Astrocyte (in vitro differentiated cells and primary cell): ENCODE measurements at regions not wholly inside any gene's neighbourhood (a gene's known extent, or its start where the extent isn't known, plus 50 kb on each side); places are given as distances from the start of the nearest gene placed in this dataset.

Experiments
- DNase-seq: peaks from one replicate; pipeline ENCODE4 v3.0.0-alpha.2; 2010; ENCODE audit warnings: low read depth
- FAIRE-seq: peaks from 2 replicates; lab custom pipeline; 2011; peaks lifted over from hg19 to GRCh38; lab: Jason Lieb, UNC
- H2AFZ ChIP-seq: 2 replicates; pipeline ENCODE4 v1.6.0; 2012; ENCODE audit warnings: low read depth, low read length, inconsistent platforms
- H3K27ac ChIP-seq: 2 replicates; pipeline ENCODE4 v1.5.1; 2011; ENCODE audit warnings: low read depth, low read length, inconsistent platforms
- H3K27me3 ChIP-seq: 2 replicates; pipeline ENCODE4 v1.6.0; 2011; ENCODE audit warnings: low read length, inconsistent platforms; ENCODE audit not compliant: insufficient read depth
- H3K36me3 ChIP-seq: 2 replicates; pipeline ENCODE4 v1.5.1; 2011; ENCODE audit warnings: low read length, inconsistent platforms; ENCODE audit not compliant: insufficient read depth
- H3K4me1 ChIP-seq: 2 replicates; pipeline ENCODE4 v1.5.1; 2011; ENCODE audit warnings: low read length, inconsistent platforms; ENCODE audit not compliant: insufficient read depth
- H3K4me2 ChIP-seq: 2 replicates; pipeline ENCODE4 v1.6.0; 2012; ENCODE audit warnings: low read length, inconsistent platforms
- H3K4me3 ChIP-seq: 2 replicates; pipeline ENCODE4 v1.5.1; 2011; ENCODE audit warnings: low read depth, mild to moderate bottlenecking, low read length, inconsistent platforms; ENCODE audit not compliant: insufficient read depth
- H3K79me2 ChIP-seq: 2 replicates; pipeline ENCODE4 v1.6.0; 2012; ENCODE audit warnings: mild to moderate bottlenecking, low read length, inconsistent platforms; ENCODE audit not compliant: insufficient read depth
- H3K9ac ChIP-seq: 2 replicates; pipeline ENCODE4 v1.6.0; 2012; ENCODE audit warnings: mild to moderate bottlenecking, low read length, inconsistent platforms
- H3K9me3 ChIP-seq: 2 replicates; pipeline ENCODE4 v1.5.1; 2012; ENCODE audit warnings: low read depth, mild to moderate bottlenecking, low read length, inconsistent platforms; ENCODE audit not compliant: insufficient read depth
- H4K20me1 ChIP-seq: 2 replicates; pipeline ENCODE4 v1.6.0; 2012; ENCODE audit warnings: low read length, inconsistent platforms; ENCODE audit not compliant: insufficient read depth
- H3K27ac Mint-ChIP-seq: one replicate; pipeline ENCODE4 v1.8.0; 2021; ENCODE audit warnings: mild to moderate bottlenecking, mixed read lengths; ENCODE audit not compliant: unreplicated experiment
- H3K27me3 Mint-ChIP-seq: one replicate; pipeline ENCODE4 v1.8.0; 2021; ENCODE audit warnings: low read depth, mixed read lengths; ENCODE audit not compliant: unreplicated experiment
- H3K36me3 Mint-ChIP-seq: one replicate; pipeline ENCODE4 v1.8.0; 2021; ENCODE audit warnings: low read depth, mixed read lengths; ENCODE audit not compliant: unreplicated experiment
- H3K4me1 Mint-ChIP-seq: one replicate; pipeline ENCODE4 v1.8.0; 2021; ENCODE audit warnings: low read depth, mixed read lengths; ENCODE audit not compliant: unreplicated experiment
- H3K4me3 Mint-ChIP-seq: one replicate; pipeline ENCODE4 v1.8.0; 2021; ENCODE audit warnings: mild to moderate bottlenecking, moderate library complexity, mixed read lengths; ENCODE audit not compliant: unreplicated experiment
- H3K9me3 Mint-ChIP-seq: one replicate; pipeline ENCODE4 v1.8.0; 2021; ENCODE audit warnings: mild to moderate bottlenecking, mixed read lengths; ENCODE audit not compliant: unreplicated experiment
- EZH2 ChIP-seq: IDR thresholded peaks from 2 replicates; pipeline ENCODE4 v1.6.1; 2012; ENCODE audit warnings: mild to moderate bottlenecking, low read length, inconsistent platforms; ENCODE audit not compliant: insufficient read depth
- TF ChIP-seq, protein P1 (sequence below): IDR thresholded peaks from 2 replicates; pipeline ENCODE4 v1.5.1; 2011; ENCODE audit warnings: low read depth, mild to moderate bottlenecking, inconsistent platforms, low read length, moderate library complexity; ENCODE audit not compliant: insufficient read depth

DNA sequence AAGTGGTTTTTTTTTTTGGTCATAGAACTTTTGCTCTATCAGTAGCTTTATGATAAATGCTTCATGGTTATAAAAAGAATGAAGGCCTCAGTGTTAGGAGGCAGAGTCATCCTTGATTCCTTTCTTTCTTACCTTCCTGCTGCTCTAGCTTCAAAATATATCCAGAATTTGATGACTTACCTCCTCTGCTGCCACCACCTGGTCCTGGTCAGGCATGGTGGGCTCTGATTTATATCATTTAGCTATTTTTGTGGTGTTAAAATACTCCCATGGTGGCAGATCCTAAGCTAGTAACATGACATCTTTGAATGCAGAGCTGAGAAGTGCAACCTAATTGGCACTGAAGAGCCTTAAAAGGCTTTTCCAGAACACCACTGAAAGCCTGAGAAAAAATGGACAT is 508.8 kb upstream of the CDH8 start:
- no peak for TF ChIP-seq EZH2
- TF ChIP-seq, protein P1, sequence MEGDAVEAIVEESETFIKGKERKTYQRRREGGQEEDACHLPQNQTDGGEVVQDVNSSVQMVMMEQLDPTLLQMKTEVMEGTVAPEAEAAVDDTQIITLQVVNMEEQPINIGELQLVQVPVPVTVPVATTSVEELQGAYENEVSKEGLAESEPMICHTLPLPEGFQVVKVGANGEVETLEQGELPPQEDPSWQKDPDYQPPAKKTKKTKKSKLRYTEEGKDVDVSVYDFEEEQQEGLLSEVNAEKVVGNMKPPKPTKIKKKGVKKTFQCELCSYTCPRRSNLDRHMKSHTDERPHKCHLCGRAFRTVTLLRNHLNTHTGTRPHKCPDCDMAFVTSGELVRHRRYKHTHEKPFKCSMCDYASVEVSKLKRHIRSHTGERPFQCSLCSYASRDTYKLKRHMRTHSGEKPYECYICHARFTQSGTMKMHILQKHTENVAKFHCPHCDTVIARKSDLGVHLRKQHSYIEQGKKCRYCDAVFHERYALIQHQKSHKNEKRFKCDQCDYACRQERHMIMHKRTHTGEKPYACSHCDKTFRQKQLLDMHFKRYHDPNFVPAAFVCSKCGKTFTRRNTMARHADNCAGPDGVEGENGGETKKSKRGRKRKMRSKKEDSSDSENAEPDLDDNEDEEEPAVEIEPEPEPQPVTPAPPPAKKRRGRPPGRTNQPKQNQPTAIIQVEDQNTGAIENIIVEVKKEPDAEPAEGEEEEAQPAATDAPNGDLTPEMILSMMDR: no peak
- H3K36me3 Mint-ChIP-seq: no peaks in the 10 kb centered on the region
- Histone ChIP-seq H3K27me3 (no peaks in the 10 kb centered on the region), H3K4me3 (no peak overlapping the region), H3K79me2 (no peaks in the 10 kb centered on the region), H2AFZ (no peak overlapping the region), H3K4me2 (no peak overlapping the region), H3K9me3 (peaks cover 3% of the 10 kb centered on the region), H4K20me1 (no peaks in the 10 kb centered on the region), H3K27ac (no peak overlapping the region), H3K36me3 (no peaks in the 10 kb centered on the region), H3K9ac (no peak overlapping the region), H3K4me1 (no peaks in the 10 kb centered on the region)
- no peaks in the 10 kb centered on the region for H3K4me1 Mint-ChIP-seq
- no peaks in the 10 kb centered on the region for H3K9me3 Mint-ChIP-seq
- no peak for DNase-seq
- no peaks in the 10 kb centered on the region for H3K27me3 Mint-ChIP-seq
- no peak for FAIRE-seq
- no peak overlapping the region for H3K27ac Mint-ChIP-seq
- H3K4me3 Mint-ChIP-seq: no peak overlapping the region

DNA sequence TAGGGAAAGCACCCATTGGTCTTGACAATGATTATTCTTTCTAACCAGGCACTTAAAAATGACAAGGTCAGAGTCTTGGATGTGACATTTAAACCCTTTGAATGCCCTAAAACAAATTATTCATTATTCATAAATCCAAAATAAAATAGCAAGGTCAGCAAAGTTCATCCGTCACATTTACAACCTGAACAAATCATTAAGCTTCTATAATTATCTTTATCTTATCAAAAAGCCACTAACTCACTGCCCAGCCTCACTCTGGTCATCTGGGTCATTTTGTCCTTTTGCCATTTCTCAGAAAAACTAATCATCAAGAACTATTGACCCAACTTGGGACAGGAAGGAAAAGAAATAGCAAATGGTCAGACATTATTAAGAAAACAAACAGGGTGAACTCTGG is 507.3 kb upstream of the CDH8 start:
- Mint-ChIP-seq H3K9me3 (no peaks in the 10 kb centered on the region), H3K4me1 (no peaks in the 10 kb centered on the region), H3K27me3 (no peaks in the 10 kb centered on the region), H3K4me3 (no peak overlapping the region), H3K36me3 (no peaks in the 10 kb centered on the region), H3K27ac (no peak overlapping the region)
- TF ChIP-seq, protein P1: no peak
- TF ChIP-seq EZH2: no peak
- Histone ChIP-seq H3K79me2 (no peaks in the 10 kb centered on the region), H3K4me3 (no peak overlapping the region), H3K9ac (no peak overlapping the region), H4K20me1 (no peaks in the 10 kb centered on the region), H3K4me1 (no peaks in the 10 kb centered on the region), H3K36me3 (no peaks in the 10 kb centered on the region), H3K27ac (no peak overlapping the region), H3K4me2 (no peak overlapping the region), H3K9me3 (peaks cover 3% of the 10 kb centered on the region), H3K27me3 (no peaks in the 10 kb centered on the region), H2AFZ (no peak overlapping the region)
- no peak for DNase-seq
- FAIRE-seq: no peak

DNA sequence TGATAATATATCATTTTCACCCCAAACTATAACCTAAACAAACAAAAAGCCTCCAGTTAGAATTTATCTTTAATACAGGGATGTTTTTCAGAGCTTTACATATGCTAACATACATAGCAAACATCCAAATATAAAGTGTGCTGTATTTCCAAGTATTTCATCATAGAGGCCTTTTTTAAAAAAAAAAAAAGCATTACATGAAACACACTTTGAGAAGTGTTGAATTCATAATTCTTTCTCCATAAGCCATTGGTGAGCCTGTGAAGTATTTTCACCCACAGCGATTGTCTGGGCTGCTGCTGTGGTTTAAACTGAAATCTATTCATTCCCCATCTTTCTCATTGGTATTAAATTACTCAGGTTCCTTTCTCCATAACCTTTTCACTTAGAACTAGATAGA is 503.4 kb upstream of the CDH8 start:
- no peak overlapping the region for H3K9ac ChIP-seq
- H3K36me3 ChIP-seq: no peaks in the 10 kb centered on the region
- no peaks in the 10 kb centered on the region for H4K20me1 ChIP-seq
- H3K4me2 ChIP-seq: no peak overlapping the region
- H3K4me1 ChIP-seq: no peaks in the 10 kb centered on the region
- Mint-ChIP-seq H3K36me3 (no peaks in the 10 kb centered on the region), H3K4me1 (no peaks in the 10 kb centered on the region), H3K27me3 (no peaks in the 10 kb centered on the region), H3K27ac (no peak overlapping the region), H3K4me3 (no peak overlapping the region), H3K9me3 (no peaks in the 10 kb centered on the region)
- H3K79me2 ChIP-seq: no peaks in the 10 kb centered on the region
- FAIRE-seq (no peak), DNase-seq (no peak)
- no peaks in the 10 kb centered on the region for H3K27me3 ChIP-seq
- TF ChIP-seq, protein P1: no peak
- TF ChIP-seq EZH2: no peak
- no peak overlapping the region for H3K4me3 ChIP-seq
- H3K27ac ChIP-seq: no peak overlapping the region
- H3K9me3 ChIP-seq: no peaks in the 10 kb centered on the region
- no peak overlapping the region for H2AFZ ChIP-seq
